ENCODE measurements at regions not wholly inside any gene's neighbourhood (a gene's known extent, or its start where the extent isn't known, plus 50 kb on each side); places are given as distances from the start of the nearest gene placed in this dataset.

DNA sequence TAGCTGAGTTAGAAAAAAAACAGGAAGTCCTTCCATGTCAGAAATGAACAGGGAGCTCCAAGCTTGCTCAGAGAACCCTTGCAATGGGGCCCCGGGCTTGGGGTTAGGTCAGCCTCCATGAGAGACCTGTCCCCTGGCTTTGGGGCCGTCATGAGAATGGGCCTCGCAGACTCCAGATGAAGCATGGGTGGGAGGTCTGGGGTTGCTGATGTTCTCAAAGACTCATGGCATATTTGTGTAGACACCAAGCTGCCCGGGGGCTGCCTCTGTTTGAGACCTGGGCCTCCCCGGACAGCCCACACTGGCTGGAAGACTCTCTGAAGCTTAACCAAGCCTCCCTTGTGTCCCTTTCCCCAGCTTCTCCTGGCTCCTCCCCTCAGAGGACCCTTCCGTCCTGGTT, 186.3 kb downstream of the IRX2 start:
- no peak for ATAC-seq (ENCODE audit: insufficient number of reproducible peaks, low FRiP score, low read depth)
- DNase-seq (ENCODE audit: low spot score) = no peak
- TF ChIP-seq, protein P1, sequence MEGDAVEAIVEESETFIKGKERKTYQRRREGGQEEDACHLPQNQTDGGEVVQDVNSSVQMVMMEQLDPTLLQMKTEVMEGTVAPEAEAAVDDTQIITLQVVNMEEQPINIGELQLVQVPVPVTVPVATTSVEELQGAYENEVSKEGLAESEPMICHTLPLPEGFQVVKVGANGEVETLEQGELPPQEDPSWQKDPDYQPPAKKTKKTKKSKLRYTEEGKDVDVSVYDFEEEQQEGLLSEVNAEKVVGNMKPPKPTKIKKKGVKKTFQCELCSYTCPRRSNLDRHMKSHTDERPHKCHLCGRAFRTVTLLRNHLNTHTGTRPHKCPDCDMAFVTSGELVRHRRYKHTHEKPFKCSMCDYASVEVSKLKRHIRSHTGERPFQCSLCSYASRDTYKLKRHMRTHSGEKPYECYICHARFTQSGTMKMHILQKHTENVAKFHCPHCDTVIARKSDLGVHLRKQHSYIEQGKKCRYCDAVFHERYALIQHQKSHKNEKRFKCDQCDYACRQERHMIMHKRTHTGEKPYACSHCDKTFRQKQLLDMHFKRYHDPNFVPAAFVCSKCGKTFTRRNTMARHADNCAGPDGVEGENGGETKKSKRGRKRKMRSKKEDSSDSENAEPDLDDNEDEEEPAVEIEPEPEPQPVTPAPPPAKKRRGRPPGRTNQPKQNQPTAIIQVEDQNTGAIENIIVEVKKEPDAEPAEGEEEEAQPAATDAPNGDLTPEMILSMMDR (IDR thresholded peaks at IDR 0.05) = no peak
- H3K27ac ChIP-seq = no peak overlapping the region
- no peaks in the 10 kb centered on the region for H3K36me3 ChIP-seq
- no peaks in the 10 kb centered on the region for H3K9me3 ChIP-seq
- no peak overlapping the region for H3K4me3 ChIP-seq
- H3K4me1 ChIP-seq (ENCODE audit: control insufficient read depth in 1 of 2, low read depth in 2 of 2) = no peaks in the 10 kb centered on the region
- no peaks in the 10 kb centered on the region for H3K27me3 ChIP-seq (replicated peaks; ENCODE audit: insufficient read depth)

DNA sequence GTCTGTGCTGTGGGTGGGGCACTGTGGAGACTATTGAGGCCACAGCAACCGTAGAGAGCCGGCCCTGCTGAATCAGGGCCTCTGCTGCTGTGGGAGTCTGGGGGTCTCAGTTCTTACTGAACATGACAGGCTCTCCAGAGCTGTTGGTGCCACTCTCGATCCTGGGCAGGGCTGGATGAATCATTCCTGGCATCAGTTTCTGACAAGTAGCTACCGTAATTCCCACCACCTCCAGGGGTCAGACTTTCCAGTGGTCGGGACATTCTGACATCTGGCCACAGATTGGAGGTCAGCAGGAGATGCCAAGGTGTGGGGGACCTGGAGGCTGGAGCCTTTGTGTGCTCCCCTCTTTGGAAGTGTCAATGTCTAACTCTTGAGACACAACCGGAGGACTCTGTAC, 188.4 kb downstream of the IRX2 start:
- H3K27ac ChIP-seq = no peak overlapping the region
- no peaks in the 10 kb centered on the region for H3K27me3 ChIP-seq (replicated peaks; ENCODE audit: insufficient read depth)
- DNase-seq (ENCODE audit: low spot score) (no peak), ATAC-seq (ENCODE audit: insufficient number of reproducible peaks, low FRiP score, low read depth) (no peak)
- H3K9me3 ChIP-seq = no peaks in the 10 kb centered on the region
- TF ChIP-seq, protein P1 (IDR thresholded peaks at IDR 0.05) = no peak
- no peaks in the 10 kb centered on the region for H3K36me3 ChIP-seq
- no peaks in the 10 kb centered on the region for H3K4me1 ChIP-seq (ENCODE audit: control insufficient read depth in 1 of 2, low read depth in 2 of 2)
- no peak overlapping the region for H3K4me3 ChIP-seq

GRCh38 chr5:2562036-2562435, 189.4 kb downstream of the IRX2 start:
- Histone ChIP-seq H3K9me3 (no peaks in the 10 kb centered on the region), H3K27ac (no peak overlapping the region), H3K36me3 (no peaks in the 10 kb centered on the region), H3K4me3 (no peak overlapping the region), H3K27me3 (replicated peaks; ENCODE audit: insufficient read depth) (no peaks in the 10 kb centered on the region), H3K4me1 (ENCODE audit: control insufficient read depth in 1 of 2, low read depth in 2 of 2) (no peaks in the 10 kb centered on the region)
- TF ChIP-seq, protein P1 (IDR thresholded peaks at IDR 0.05) = no peak
- ATAC-seq (ENCODE audit: insufficient number of reproducible peaks, low FRiP score, low read depth) (no peak), DNase-seq (ENCODE audit: low spot score) (no peak)

GRCh38 chr5:2560435-2560834, 191.0 kb downstream of the IRX2 start:
- Histone ChIP-seq H3K4me1 (ENCODE audit: control insufficient read depth in 1 of 2, low read depth in 2 of 2) (no peaks in the 10 kb centered on the region), H3K4me3 (no peak overlapping the region), H3K9me3 (no peaks in the 10 kb centered on the region), H3K27me3 (replicated peaks; ENCODE audit: insufficient read depth) (no peaks in the 10 kb centered on the region), H3K36me3 (no peaks in the 10 kb centered on the region), H3K27ac (no peak overlapping the region)
- ATAC-seq (ENCODE audit: insufficient number of reproducible peaks, low FRiP score, low read depth) (no peak), DNase-seq (ENCODE audit: low spot score) (no peak)
- TF ChIP-seq, protein P1 (IDR thresholded peaks at IDR 0.05) = no peak

GRCh38 chr5:2557435-2557834, 194.0 kb downstream of the IRX2 start:
- Histone ChIP-seq H3K27ac (no peak overlapping the region), H3K9me3 (peaks cover 5% of the 10 kb centered on the region), H3K4me3 (no peak overlapping the region), H3K36me3 (no peaks in the 10 kb centered on the region), H3K4me1 (ENCODE audit: control insufficient read depth in 1 of 2, low read depth in 2 of 2) (no peaks in the 10 kb centered on the region), H3K27me3 (replicated peaks; ENCODE audit: insufficient read depth) (no peaks in the 10 kb centered on the region)
- no peak for ATAC-seq (ENCODE audit: insufficient number of reproducible peaks, low FRiP score, low read depth)
- TF ChIP-seq, protein P1 (IDR thresholded peaks at IDR 0.05) = no peak
- DNase-seq (ENCODE audit: low spot score) = no peak
